NCI-H446 treated with DMSO at 0.1 percent for 48 hours (cell line): ENCODE measurements at regions not wholly inside any gene's neighbourhood (a gene's known extent, or its start where the extent isn't known, plus 50 kb on each side); places are given as distances from the start of the nearest gene placed in this dataset.

Source experiments
- DNase-seq: peaks from one replicate; lab custom pipeline; 2025; lab: John Stamatoyannopoulos, UW

GRCh38 chr3:44055951-44056350 is 185.7 kb upstream of the TOPAZ1 start:
- DNase-seq, result no peak

- no peak for DNase-seq
Measured at GRCh38 chr3:44056446-44057240, 185.0 kb upstream of the TOPAZ1 start.

- DNase-seq, result no peak
Measured at GRCh38 chr3:44058022-44058867, 183.4 kb upstream of the TOPAZ1 start.

GRCh38 chr3:44058868-44059203 is 182.8 kb upstream of the TOPAZ1 start:
- no peak for DNase-seq

- DNase-seq, result no peak
Measured at GRCh38 chr3:44060164-44060563, 181.5 kb upstream of the TOPAZ1 start.

- DNase-seq, result no peak
Measured at GRCh38 chr3:44061268-44061667, 180.4 kb upstream of the TOPAZ1 start.

GRCh38 chr3:44061961-44062360 is 179.7 kb upstream of the TOPAZ1 start:
- DNase-seq, result no peak

GRCh38 chr3:44065311-44066094 is 176.2 kb upstream of the TOPAZ1 start:
- DNase-seq, result peak; percentile 45

GRCh38 chr3:44066806-44067205 is 174.9 kb upstream of the TOPAZ1 start:
- no peak for DNase-seq

- no peak for DNase-seq
Measured at GRCh38 chr3:44067431-44067830, 174.3 kb upstream of the TOPAZ1 start.

- DNase-seq, result no peak
Measured at GRCh38 chr3:44068753-44069152, 172.9 kb upstream of the TOPAZ1 start.

GRCh38 chr3:44069276-44069675 is 172.4 kb upstream of the TOPAZ1 start:
- no peak for DNase-seq

- no peak for DNase-seq
Measured at GRCh38 chr3:44070841-44071546, 170.7 kb upstream of the TOPAZ1 start.

- no peak for DNase-seq
Measured at GRCh38 chr3:44072601-44073540, 168.8 kb upstream of the TOPAZ1 start.

GRCh38 chr3:44074181-44074580 is 167.5 kb upstream of the TOPAZ1 start:
- DNase-seq, result no peak

- no peak for DNase-seq
Measured at GRCh38 chr3:44076221-44076829, 165.4 kb upstream of the TOPAZ1 start.

GRCh38 chr3:44077267-44077666 is 164.4 kb upstream of the TOPAZ1 start:
- no peak for DNase-seq

- no peak for DNase-seq
Measured at GRCh38 chr3:44078863-44079262, 162.8 kb upstream of the TOPAZ1 start.

- DNase-seq, result no peak
Measured at GRCh38 chr3:44079916-44080315, 161.8 kb upstream of the TOPAZ1 start.

GRCh38 chr3:44080474-44081072 is 161.1 kb upstream of the TOPAZ1 start:
- no peak for DNase-seq
